ENCODE measurements at regions not wholly inside any gene's neighbourhood (a gene's known extent, or its start where the extent isn't known, plus 50 kb on each side); places are given as distances from the start of the nearest gene placed in this dataset.

- in situ Hi-C loops (cut with MboI; ENCODE audit: low pct_unique_long_range_greater_than_20kb, low sequenced_read_pairs, unreplicated experiment) = no loop called here
- no peak for DNase-seq (ENCODE audit: low spot score)
- TF ChIP-seq, protein P1, sequence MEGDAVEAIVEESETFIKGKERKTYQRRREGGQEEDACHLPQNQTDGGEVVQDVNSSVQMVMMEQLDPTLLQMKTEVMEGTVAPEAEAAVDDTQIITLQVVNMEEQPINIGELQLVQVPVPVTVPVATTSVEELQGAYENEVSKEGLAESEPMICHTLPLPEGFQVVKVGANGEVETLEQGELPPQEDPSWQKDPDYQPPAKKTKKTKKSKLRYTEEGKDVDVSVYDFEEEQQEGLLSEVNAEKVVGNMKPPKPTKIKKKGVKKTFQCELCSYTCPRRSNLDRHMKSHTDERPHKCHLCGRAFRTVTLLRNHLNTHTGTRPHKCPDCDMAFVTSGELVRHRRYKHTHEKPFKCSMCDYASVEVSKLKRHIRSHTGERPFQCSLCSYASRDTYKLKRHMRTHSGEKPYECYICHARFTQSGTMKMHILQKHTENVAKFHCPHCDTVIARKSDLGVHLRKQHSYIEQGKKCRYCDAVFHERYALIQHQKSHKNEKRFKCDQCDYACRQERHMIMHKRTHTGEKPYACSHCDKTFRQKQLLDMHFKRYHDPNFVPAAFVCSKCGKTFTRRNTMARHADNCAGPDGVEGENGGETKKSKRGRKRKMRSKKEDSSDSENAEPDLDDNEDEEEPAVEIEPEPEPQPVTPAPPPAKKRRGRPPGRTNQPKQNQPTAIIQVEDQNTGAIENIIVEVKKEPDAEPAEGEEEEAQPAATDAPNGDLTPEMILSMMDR (IDR thresholded peaks at IDR 0.05; ENCODE audit: extremely low read depth, insufficient read depth, missing control alignments) = no peak
Observed at GRCh38 chrX:6821730-6822129, 286.8 kb upstream of the VCX3A start.

GRCh38 chrX:6813836-6814370, 279.0 kb upstream of the VCX3A start:
- DNase-seq (ENCODE audit: low spot score) = no peak
- TF ChIP-seq, protein P1 (IDR thresholded peaks at IDR 0.05; ENCODE audit: extremely low read depth, insufficient read depth, missing control alignments) = no peak
- in situ Hi-C loops (cut with MboI; ENCODE audit: low pct_unique_long_range_greater_than_20kb, low sequenced_read_pairs, unreplicated experiment) = no loop called here

DNA sequence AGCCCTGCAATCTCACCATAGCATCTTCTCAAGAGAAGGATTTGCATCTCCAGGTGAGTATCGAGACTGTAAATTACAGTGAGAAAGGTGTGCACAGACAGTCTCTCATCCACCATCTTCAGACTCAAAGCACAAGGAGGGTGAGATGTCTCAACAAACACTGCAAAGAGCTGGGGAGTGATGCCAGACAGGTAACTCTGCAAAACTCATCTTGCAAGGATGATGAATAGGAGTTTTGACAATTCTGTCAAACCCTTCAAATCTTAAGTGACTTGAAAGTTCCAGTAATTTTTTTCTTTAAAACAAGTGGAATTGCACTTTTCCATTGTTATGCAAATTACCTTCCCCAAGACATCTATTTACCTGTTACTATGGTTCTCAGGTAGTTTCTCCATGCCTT, 277.2 kb upstream of the VCX3A start:
- in situ Hi-C loops (cut with MboI; ENCODE audit: low pct_unique_long_range_greater_than_20kb, low sequenced_read_pairs, unreplicated experiment) = no loop called here
- TF ChIP-seq, protein P1 (IDR thresholded peaks at IDR 0.05; ENCODE audit: extremely low read depth, insufficient read depth, missing control alignments) = no peak
- DNase-seq (ENCODE audit: low spot score) = no peak

GRCh38 chrX:6810776-6811175, 275.9 kb upstream of the VCX3A start:
- in situ Hi-C loops (cut with MboI; ENCODE audit: low pct_unique_long_range_greater_than_20kb, low sequenced_read_pairs, unreplicated experiment) = no loop called here
- TF ChIP-seq, protein P1 (IDR thresholded peaks at IDR 0.05; ENCODE audit: extremely low read depth, insufficient read depth, missing control alignments) = no peak
- no peak for DNase-seq (ENCODE audit: low spot score)

DNA sequence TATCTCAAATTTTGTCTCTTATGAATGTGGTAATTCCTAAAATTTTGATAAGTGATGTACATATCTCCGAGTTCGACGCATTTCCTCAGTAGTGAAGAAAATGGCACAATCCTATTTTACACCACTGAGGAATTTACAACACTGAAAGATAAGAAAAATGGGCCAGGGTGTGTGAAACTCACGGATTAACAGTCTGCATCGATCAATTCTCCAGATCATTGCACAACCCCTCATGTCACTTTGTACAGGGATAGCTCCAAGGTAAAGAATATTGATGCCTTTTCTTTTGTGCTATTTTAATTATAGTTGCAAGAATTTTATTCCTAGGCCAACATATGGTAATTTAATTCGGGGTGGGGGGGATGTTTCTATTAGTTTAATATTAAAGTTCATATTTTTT, 268.7 kb upstream of the VCX3A start:
- no peak for DNase-seq (ENCODE audit: low spot score)
- TF ChIP-seq, protein P1 (IDR thresholded peaks at IDR 0.05; ENCODE audit: extremely low read depth, insufficient read depth, missing control alignments) = no peak
- in situ Hi-C loops (cut with MboI; ENCODE audit: low pct_unique_long_range_greater_than_20kb, low sequenced_read_pairs, unreplicated experiment) = no loop called here

DNA sequence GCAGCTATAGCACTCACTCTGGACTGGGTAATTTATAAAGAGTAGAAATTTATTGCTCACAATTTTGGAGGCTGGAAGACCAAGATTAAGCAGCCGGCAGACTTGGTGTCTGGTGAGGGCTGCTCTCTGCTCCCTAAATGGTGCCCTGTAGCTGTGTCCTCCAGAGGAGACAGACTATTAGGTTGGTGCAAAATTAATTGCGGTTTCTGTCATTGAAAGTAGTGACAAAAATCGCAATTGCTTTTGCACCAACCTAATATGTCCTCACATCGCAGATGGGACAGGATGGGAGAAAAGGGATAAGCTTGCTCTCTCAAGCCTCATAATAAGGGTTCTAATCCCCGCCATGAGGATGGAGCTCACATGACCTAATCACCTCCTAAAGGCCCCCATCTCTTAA, 258.1 kb upstream of the VCX3A start:
- no peak for DNase-seq (ENCODE audit: low spot score)
- in situ Hi-C loops (cut with MboI; ENCODE audit: low pct_unique_long_range_greater_than_20kb, low sequenced_read_pairs, unreplicated experiment) = no loop called here
- TF ChIP-seq, protein P1 (IDR thresholded peaks at IDR 0.05; ENCODE audit: extremely low read depth, insufficient read depth, missing control alignments) = no peak

DNA sequence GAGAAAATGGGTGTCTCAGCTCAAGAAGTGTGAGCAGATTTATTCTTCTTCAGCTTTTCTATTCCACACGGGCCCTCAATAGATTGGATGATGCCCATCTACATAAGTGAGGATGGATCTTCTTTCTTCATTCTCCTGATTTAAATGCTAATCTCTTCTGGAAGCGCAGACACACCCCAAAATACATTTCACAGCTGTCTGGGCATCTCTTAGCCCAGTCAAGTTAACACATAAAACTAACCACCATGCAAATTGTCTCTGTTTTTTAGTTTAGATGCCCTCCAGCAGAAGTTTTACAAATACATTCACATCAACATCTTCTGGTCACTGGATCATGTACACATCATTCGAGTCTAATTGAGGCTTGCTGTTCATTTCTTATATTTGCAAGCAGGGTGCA, 249.0 kb upstream of the VCX3A start:
- in situ Hi-C loops (cut with MboI; ENCODE audit: low pct_unique_long_range_greater_than_20kb, low sequenced_read_pairs, unreplicated experiment) = no loop called here
- no peak for DNase-seq (ENCODE audit: low spot score)
- TF ChIP-seq, protein P1 (IDR thresholded peaks at IDR 0.05; ENCODE audit: extremely low read depth, insufficient read depth, missing control alignments) = no peak

Measured in GM13977 (cell line).